HG02885 (cell line): ENCODE measurements at regions not wholly inside any gene's neighbourhood (a gene's known extent, or its start where the extent isn't known, plus 50 kb on each side); places are given as distances from the start of the nearest gene placed in this dataset.

Experiments used
- ATAC-seq: cut with Tn5 transposase; IDR thresholded peaks from one replicate; pipeline ENCODE4 v1.9.1; 2021; ENCODE audit warnings: mild to moderate bottlenecking; ENCODE audit not compliant: unreplicated experiment, poor library complexity

DNA sequence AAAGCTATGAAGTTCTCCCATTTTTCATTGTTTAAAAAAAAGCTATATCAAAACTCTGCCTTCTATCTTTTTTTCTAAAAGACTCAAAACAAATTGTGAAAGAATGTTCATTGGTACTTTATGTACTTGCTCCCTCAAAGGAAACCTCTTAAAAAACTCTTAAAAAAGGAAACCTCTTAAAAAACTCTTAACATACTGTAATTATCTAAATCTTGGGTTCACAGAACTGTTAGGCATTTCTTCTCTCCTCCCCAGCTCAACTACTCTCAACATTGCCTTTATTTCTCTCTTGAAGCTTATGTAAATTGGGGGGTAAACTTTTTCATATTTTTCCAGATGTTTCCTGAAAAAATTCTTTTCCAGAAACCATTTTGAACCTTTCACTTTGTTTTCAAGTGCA, 330.5 kb upstream of the SLC39A10 start:
- ATAC-seq = no peak

DNA sequence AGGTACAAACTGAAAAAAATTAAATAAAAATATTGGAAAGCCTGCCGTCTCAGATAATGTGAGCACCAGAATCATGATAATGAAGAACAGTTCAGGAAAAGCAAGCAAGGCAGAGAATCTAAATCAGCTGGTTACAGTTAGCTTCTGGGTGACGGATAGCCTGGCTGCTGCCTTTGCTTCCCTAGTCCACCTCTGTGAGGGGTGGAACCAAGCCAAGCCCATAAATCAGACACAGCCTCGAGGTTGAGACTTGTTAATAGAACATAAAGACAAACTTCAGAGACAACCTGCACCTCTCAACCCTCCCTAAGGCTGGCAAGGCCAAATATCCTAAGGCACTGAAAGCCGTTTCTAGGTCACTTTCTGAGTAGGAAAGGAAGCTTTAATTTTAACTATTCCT, 334.7 kb upstream of the SLC39A10 start:
- no peak for ATAC-seq

DNA sequence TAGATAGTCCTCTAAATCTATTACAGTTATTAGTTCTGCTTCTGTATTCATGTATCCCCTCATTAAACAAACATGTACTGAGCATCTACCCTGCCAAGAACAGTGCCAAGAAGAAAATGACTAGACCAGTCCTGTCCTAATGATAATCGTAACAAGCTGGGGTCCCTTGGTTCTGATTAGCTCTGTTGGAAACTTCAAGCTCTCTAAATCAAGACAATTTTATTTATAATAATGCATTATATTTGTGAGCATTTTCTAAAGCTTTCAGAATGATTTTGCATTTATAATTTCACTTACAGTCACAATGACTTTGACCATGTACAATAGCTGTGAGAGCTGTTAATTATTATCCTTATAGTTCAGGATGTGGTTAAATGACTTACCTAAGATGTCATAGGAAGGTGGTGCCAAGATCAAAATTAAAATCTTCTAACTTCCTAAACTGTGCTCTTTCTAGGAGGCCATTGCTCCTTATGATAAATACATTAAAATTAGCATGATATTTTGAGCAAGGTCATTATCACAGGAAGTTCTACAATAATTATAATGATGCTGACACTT, 336.5 kb upstream of the SLC39A10 start:
- ATAC-seq = no peak

DNA sequence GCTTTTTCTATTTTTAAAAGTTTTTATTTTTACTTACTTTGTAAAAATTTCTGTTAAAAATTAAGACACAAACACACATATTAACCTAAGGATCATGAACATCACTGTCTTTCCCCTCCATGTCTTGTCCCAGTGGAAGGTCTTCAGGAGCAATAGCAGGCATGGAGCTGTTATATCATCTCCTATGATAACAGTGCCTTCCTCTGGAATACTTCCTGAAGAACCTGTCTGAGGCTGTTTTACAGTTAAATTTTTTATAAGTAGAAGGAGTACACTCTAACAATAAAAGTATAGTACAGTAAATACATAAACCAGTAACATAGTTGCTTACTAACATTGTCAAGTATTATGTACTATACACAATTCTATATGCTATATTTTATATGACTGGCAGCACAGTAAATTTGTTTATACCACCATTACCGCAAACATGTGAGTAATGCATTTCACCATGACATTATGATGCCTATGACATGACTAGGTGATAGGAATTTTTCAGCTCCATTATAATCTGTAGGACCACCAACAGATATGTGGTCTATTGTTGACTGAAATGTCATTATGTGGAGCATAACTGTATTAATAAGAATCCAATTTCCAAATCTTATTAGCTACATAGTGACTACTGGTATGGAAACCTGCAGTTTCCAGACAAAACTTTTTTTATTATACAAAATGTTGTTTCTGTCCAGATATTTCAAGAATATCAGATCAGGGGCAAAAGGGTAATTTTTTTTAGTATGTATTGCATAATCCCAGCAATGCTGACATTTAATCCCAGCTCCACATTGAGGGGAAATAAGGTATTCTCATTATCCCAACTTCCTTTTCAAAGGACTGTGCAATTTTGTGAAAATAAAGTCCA, 337.2 kb upstream of the SLC39A10 start:
- ATAC-seq = no peak

DNA sequence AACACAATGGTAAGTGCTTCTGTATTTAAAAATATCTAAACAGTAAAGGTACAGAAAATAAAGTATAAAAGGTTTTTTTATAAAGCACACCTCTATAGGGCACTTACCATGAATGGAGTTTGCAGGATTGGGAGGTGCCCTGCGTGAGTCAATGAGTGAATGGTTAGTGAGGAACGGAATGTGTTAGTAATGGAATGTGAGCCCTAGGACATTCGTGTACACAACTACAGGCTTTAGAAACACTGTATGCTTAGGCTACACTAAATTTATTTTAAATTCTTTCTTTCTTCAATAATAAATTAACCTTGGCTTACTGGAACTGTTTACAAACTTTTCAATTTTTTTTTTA, 337.9 kb upstream of the SLC39A10 start:
- ATAC-seq = no peak

DNA sequence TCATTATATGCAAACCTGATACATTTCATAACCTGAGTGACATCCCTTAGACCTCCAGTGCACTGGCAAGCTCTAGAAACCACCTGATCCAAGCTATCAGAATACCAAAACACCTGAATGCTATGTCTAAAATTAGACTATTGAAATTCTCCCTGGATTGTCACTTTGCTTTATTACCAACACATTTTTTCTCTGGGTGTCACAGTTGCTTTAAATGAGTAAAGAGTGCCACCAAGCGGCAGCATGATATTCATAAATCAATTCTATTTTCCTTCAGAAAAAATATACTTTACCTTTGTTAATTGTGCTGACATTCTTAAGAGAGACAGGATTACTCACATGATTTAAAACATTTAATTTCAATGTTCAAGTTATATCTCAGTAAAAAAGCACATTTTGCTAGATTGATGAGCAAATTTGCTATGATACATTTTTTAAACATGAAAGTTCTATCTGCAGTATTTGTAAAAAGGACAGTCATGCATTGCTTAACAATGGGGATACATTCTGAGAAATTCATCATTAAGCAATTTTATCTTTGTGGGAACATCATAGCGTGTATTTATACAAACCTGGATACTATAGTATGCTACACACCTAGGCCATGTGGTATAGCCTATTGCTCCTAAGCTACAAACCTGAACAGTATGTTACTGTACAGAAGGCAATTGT, 338.4 kb upstream of the SLC39A10 start:
- peak; percentile 50 for ATAC-seq

DNA sequence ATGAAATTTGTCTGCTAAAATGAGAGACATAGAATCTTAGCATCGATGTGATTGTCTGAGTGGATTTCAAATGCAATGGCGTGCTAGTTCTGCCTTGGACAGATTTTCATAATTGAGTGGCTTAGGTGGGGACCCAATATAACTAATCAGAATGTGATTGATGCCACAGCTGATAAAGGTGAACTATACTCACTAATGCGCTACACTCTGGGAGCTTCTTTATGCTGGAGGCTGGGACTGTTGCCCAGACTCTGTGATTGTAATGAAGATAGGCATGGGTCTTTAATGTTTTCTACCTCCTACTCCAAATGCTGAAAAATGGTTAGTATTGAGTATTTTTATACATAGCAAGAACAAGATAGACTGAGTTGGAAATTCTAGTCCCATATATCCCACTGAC, 339.5 kb upstream of the SLC39A10 start:
- ATAC-seq = no peak

DNA sequence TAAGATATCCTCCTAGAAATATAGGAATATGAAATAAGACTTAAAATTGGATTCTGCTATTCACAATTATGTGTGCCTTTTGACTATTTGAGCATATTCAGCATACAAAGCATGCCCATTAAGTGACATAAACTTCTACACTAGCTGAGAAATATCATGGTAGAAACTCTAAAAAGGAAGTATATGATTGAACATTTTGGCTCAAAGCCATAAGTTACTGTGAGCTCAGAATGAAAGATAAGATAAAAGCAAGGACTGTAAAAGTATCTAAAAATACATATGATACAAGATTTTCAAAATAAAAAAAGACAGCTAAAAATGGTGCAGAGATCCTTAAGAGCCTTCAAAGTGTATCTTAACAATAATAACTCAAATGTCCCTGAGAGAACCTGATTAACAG, 340.5 kb upstream of the SLC39A10 start:
- no peak for ATAC-seq

DNA sequence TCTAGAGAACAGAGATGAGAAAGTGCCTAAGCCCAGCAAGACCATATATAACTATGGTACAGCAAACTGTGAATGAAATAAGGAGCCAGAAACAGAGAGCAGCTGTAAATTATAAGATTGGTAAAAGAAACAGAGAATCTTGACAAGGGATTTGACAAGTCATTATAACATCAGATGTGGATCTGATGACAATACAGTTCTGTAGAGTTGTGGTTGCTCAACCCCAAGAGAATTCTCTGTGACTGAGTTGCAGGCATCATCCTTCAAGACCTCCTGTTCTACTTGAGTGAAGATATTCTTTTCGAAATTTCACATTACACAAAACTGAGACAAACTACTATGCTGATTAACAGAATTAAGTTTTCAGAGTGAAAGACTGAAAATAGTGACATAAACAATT, 343.1 kb upstream of the SLC39A10 start:
- peak; percentile 37 for ATAC-seq

DNA sequence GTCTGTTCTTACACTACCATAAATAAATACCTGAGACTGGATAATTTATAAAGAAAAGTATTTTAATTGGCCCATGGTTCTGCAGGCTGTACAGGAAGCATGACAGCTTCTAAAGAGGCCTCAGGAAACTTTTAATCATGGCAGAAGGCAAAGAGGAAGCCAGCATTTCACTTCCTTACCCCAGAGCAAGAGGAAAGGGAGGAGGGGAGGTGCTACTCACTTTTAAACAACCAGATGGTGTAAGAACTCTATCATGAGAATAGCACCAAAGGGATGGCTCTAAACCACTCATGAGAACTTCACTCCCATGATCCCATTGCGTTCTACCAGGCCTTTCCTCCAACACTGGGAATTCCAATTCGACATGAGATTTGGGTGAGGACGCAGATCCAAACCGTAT, 344.4 kb upstream of the SLC39A10 start:
- ATAC-seq = no peak

DNA sequence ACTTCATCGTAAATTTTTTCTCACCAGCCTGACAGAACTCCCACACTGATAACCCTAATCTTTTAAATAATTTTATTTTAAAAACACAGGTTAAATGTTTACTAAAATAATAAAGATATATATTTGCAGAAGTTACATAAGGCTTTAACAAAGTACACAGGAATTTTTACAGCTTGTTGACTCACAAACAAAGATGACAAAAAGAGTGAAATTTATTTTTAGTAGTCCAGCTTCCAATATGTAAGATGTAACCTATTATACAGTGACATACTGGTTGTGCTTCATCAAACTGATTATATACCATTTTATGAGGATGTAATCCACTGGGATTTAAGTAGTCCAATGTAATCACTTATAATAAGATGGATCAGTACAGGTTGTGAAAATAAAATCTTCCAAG, 348.9 kb upstream of the SLC39A10 start:
- no peak for ATAC-seq

DNA sequence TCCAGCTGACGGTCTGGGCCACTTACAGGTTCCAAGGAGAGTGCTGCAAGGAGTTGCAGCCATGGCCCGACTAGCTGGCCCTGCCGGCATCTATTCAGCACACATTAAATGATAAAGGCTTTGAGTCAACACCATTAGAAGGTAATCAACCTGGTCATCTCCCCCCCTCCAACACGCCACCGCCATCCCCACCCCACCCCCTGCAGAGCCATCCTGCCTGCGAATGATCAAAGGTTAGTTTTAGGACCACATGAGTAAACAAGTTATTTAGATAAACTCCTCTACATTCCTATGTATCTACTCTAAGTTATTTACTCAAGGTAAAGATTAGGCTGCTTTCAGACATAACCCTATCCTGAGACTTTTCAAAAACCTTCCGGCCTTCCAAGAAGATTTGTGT, 349.3 kb upstream of the SLC39A10 start:
- no peak for ATAC-seq

DNA sequence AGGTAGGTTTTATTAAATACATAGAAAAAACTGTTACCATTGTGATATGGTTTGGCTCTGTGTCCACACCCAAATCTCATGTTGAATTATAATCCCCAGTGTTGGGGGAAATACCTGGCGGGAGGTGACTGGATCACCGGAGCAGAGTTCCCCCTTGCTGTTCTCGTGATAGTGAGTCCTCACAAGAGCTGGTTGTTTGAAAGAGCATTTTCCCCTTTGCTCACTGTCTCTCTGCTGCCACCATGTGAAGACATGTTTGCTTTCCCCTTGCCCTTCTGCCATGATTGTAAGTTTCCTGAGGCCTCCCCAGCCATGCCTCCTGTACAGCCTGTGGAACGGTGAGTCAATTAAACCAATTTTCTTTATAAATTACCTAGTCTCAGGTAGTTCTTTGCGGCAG, 352.7 kb upstream of the SLC39A10 start:
- peak; percentile 46 for ATAC-seq

DNA sequence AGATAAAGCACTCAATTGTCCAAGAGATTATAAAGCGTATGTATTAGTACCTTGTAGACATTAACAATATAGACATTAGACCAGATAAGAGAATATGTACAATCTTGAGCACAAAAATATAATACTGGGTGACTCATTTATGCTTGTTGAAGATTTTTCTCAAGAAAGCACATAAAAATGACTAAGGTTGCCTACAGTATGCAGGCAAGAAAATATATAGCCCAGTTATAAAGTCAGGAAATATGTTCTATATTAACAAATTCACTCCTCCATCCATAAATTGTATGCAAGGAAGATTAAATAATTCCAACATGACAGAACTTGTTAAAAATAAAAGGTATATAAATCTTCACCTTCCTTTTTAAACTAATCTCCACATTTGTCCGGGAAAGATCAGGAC, 356.4 kb upstream of the SLC39A10 start:
- ATAC-seq = no peak

DNA sequence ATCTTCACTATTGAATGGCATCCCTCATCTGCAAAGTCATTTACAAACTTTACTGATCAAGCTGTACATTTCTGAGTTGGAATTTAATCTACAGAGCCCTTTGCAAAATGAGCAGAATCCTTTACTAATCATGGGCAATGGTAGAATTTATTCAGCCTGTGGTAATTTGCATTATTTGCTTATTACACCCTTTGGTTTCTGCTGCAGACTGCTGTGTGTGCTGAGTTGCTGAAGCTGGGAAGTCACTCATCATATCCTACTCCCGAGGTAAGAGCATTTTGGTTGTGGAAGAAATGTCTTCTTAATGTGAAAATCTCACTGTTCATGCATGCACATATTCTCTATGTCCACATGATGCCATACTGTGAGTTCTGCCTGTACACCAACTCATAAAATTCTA, 357.4 kb upstream of the SLC39A10 start:
- no peak for ATAC-seq

DNA sequence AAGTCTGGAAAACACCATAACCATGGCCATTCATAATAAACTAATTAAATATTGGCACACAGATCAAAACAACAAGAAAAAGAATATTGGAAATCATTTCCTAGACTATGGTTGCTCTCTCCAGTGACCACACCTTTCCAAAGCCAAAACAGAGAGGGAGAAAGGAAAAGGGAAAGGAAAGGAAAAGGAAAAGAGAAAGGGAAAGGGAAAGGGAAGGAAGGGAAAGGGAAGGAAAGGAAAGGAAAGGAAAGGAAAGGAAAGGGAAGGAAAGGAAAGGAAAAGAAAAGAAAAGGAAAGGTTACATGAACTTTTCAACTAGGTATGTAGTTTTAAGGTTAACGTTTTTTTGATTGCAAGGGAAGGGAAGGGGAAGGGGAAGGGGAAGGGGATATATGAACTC, 360.5 kb upstream of the SLC39A10 start:
- ATAC-seq = no peak

DNA sequence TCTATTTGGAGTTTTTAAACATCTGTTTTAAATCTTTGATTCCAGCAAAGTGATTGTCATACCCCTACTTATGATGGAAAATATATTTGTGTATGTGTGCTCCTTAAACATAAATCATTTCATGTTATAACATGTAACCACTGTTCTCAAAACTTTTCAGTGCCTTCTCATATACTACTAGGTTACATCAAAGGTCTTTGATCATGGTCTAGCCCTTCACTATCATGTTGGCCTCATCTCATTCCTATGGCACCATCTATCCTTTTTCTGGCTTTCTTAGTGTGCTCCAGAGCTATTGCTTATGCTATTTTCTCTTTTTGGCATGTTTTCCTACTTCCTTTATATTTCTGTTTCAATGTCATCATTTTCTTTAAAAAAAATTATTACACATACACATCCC, 367.9 kb upstream of the SLC39A10 start:
- ATAC-seq = no peak

DNA sequence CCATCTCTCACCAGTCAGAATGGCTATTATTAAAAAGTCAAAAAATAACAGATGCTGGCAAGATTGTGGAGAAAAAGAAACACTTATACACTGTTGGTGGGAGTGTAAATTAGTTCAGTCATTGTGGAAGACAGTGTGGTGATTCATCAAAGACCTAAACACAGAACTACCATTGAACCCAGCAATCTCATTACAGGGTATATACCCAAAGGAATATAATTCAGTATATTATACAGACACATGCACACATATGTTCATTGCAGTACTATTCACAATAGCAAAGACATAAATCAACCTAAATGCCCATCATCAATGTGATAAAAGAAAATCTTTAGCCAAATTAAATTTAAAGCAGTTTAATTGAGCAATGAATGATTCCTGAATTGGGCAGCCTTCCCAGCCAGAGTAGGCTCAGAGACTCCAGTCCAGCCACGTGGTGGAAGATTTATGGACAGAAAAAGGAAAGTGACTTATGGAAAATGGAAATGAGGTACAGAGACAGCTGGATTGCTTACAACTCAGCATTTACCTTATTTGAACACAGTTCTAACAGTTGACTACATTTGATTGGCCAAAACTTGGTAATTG, 377.1 kb upstream of the SLC39A10 start:
- no peak for ATAC-seq

DNA sequence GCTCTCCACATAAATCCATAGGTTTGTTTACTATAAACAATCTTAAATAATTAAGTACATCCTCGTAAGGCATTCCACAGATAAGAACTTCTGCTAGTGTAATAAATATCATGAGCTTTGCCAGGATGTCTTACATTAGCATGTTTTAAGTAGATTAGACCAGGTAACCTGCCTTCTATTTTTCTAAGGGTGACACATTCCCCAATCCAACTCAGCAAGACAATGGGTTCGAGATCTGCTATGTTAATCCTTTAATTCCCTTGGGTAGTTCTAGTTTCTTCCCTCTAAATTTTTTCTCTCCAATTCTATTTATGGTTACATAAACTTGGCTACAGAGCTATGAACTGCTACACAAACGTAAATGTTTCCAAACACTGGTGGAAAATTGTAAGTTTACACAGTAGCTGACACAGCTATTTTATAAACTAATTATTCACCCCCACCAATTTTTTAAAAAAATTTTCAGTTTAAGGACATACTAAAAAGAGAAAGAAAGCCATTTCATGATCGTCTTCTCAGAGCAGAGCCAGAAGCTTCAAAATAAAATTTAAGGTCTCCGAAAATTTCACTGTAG, 386.5 kb upstream of the SLC39A10 start:
- no peak for ATAC-seq

DNA sequence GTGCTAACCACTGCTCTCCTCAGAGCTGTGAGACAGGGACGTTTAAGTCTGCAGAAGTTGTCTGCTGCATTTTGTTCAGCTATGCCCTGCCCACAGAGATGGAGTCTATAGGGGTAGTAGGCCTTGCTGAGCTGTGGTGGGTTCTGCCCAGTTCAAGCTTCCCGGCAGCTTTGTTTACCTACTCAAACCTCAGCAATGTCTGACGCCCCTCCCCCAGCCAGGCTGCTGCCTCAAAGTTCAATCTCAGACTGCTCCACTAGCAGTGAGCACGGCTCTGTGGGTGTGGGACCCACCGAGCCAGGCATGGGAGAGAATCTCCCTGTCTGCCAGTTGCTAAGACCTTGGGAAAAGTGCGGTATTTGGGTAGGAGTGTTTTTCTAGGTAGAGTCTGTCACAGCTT, 387.8 kb upstream of the SLC39A10 start:
- ATAC-seq = no peak

DNA sequence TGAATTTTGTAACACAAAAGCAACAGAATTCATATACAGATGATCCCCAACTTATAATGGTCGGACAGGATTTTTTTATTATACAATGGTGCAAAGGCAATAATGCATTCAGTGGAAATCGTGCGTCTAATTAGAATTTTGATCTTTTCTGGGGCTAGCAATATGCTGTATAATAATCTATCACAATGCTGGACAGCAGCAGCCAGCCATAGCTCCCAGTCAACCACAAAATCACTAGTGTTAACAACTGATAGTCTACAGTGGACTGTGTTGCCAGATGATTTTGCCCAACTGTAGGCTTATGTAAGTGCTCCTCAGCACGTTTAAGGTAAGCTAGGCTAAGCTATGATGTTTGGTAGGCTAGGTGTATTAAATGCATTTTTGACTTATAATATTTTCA, 399.0 kb upstream of the SLC39A10 start:
- ATAC-seq = no peak
